GM12878 (cell line): ENCODE measurements at regions not wholly inside any gene's neighbourhood (a gene's known extent, or its start where the extent isn't known, plus 50 kb on each side); places are given as distances from the start of the nearest gene placed in this dataset.

Experiments
- ATAC-seq: fragments of 200-7000 bp; cut with Tn5 transposase; 3 replicates; pipeline ENCODE4 v1.9.1; 2020; ENCODE audit warnings: mild to moderate bottlenecking, moderate library complexity
- BruUV-seq: library from RNA; stranded (reverse); fragments of 400-500 nt; replicated peaks from 2 replicates; lab custom pipeline; 2021; lab: Mats Ljungman, UMichigan
- CTCF ChIA-PET: fragments of 300-600 bp; sonication (Branson Sonifier 250); formaldehyde crosslinking; extraction: SDS; loops from one replicate; lab custom pipeline; 2021; ENCODE audit warnings: inconsistent platforms; lab: Yijun Ruan, JAX
- POLR2A ChIA-PET: fragments of 350-600 bp; formaldehyde crosslinking; extraction: SDS; loops from one replicate; lab custom pipeline; 2021; ENCODE audit warnings: inconsistent platforms; lab: Charles Lee
- RAD21 ChIA-PET: fragments of 300-600 bp; sonication (Branson Sonifier 250); formaldehyde crosslinking; loops from one replicate; lab custom pipeline; 2023; ENCODE audit warnings: antibody characterized with exemption; ENCODE audit not compliant: unreplicated experiment; lab: Charles Lee
- SMC1A ChIA-PET: fragments of 300-600 bp; sonication (Branson Sonifier 250); formaldehyde crosslinking; loops from one replicate; lab custom pipeline; 2023; ENCODE audit not compliant: unreplicated experiment, uncharacterized antibody; lab: Charles Lee
- DNase-seq: peaks from one replicate; pipeline ENCODE4 v3.0.0-alpha.2; 2011; ENCODE audit warnings: low read depth, low spot score
- FAIRE-seq: peaks from 3 replicates; lab custom pipeline; 2011; peaks lifted over from hg19 to GRCh38; lab: Jason Lieb, UNC
- H2AFZ ChIP-seq: 2 replicates; pipeline ENCODE4 v1.6.0; 2011; ENCODE audit warnings: low read depth, low read length, control low read depth; ENCODE audit not compliant: control insufficient read depth
- H3K27ac ChIP-seq: 2 replicates; pipeline ENCODE4 v1.5.1; 2011; ENCODE audit warnings: control low read depth; ENCODE audit not compliant: control insufficient read depth, insufficient read depth
- H3K27me3 ChIP-seq, 2 experiments: replicated peaks in 1 of 2; 2 replicates each; pipeline versions ENCODE4 v1.6.0 to v1.6.1; 2011; ENCODE audit warnings: low read length in 1 of 2; ENCODE audit not compliant: control insufficient read depth in 2 of 2, insufficient read depth in 2 of 2
- H3K36me3 ChIP-seq, 2 experiments: 2 replicates each; pipeline ENCODE4 v1.5.1; 2011; ENCODE audit warnings: low read length in 1 of 2; ENCODE audit not compliant: control insufficient read depth in 2 of 2, insufficient read depth in 2 of 2
- H3K4me1 ChIP-seq: 2 replicates; pipeline ENCODE4 v1.6.1; 2011; ENCODE audit warnings: mild to moderate bottlenecking, low read length, moderate library complexity, mixed read lengths; ENCODE audit not compliant: control insufficient read depth, insufficient read depth
- H3K4me2 ChIP-seq: 2 replicates; pipeline ENCODE4 v1.6.0; 2011; ENCODE audit warnings: control low read depth; ENCODE audit not compliant: control insufficient read depth, insufficient read depth
- H3K4me3 ChIP-seq: fragments of 200-600 bp; sonication (generic); 2 replicates; pipeline ENCODE4 v1.5.1; 2016
- H3K79me2 ChIP-seq: 2 replicates; pipeline ENCODE4 v1.6.0; 2011; ENCODE audit warnings: low read length; ENCODE audit not compliant: control insufficient read depth, insufficient read depth
- H3K9ac ChIP-seq: 2 replicates; pipeline ENCODE4 v1.8.0; 2011; ENCODE audit warnings: low read length, control low read depth, mixed read lengths; ENCODE audit not compliant: control insufficient read depth, insufficient read depth
- H3K9me3 ChIP-seq: replicated peaks from 3 replicates; pipeline ENCODE4 v1.5.1; 2011; ENCODE audit warnings: mild to moderate bottlenecking, low read length; ENCODE audit not compliant: control insufficient read depth, insufficient read depth
- H4K20me1 ChIP-seq: 2 replicates; pipeline ENCODE4 v1.6.0; 2011; ENCODE audit not compliant: control insufficient read depth, insufficient read depth
- ATF7 ChIP-seq: fragments of 450-650 bp; IDR thresholded peaks from 2 replicates; pipeline ENCODE4 v1.6.1; 2016; ENCODE audit warnings: low read depth, mild to moderate bottlenecking
- DPF2 ChIP-seq: fragments of 450-650 bp; IDR thresholded peaks from 2 replicates; pipeline ENCODE4 v1.6.1; 2017; ENCODE audit warnings: mild to moderate bottlenecking
- FOXK2 ChIP-seq: fragments of 450-650 bp; IDR thresholded peaks from 2 replicates; pipeline ENCODE4 v1.6.1; 2017; ENCODE audit warnings: mild to moderate bottlenecking, moderate library complexity
- IRF5 ChIP-seq: fragments of 450-650 bp; IDR thresholded peaks from 2 replicates; pipeline ENCODE4 v1.6.1; 2017; ENCODE audit warnings: borderline replicate concordance
- MTA3 ChIP-seq: IDR thresholded peaks from 2 replicates; pipeline ENCODE4 v1.6.1; 2012; ENCODE audit warnings: low read length, inconsistent platforms, borderline replicate concordance
- RELB ChIP-seq: fragments of 450-650 bp; IDR thresholded peaks from 2 replicates; pipeline ENCODE4 v1.6.1; 2017; ENCODE audit warnings: low read depth, mild to moderate bottlenecking, moderate library complexity
- SREBF2 ChIP-seq: IDR thresholded peaks from 2 replicates; pipeline ENCODE4 v1.6.1; 2012; ENCODE audit warnings: mild to moderate bottlenecking, low read length
- TARDBP ChIP-seq: IDR thresholded peaks from 2 replicates; pipeline ENCODE4 v1.6.1; 2016; ENCODE audit warnings: borderline replicate concordance
- WRNIP1 ChIP-seq: IDR thresholded peaks from 2 replicates; pipeline ENCODE4 v1.6.1; 2011; ENCODE audit warnings: low read depth, low read length, improper control_type of control experiment, borderline replicate concordance
- YY1 ChIP-seq: IDR thresholded peaks from 2 replicates; pipeline ENCODE4 v1.6.1; 2011; ENCODE audit warnings: low read depth, mild to moderate bottlenecking, low read length
- ZBTB4 ChIP-seq: fragments of 450-650 bp; formaldehyde crosslinking; IDR thresholded peaks from 2 replicates; pipeline ENCODE4 v1.4.0; 2022; ENCODE audit warnings: mild to moderate bottlenecking, moderate library complexity
- ZNF217 ChIP-seq: fragments of 450-650 bp; IDR thresholded peaks from 2 replicates; pipeline ENCODE4 v1.6.1; 2017; ENCODE audit warnings: antibody characterized with exemption, mild to moderate bottlenecking
- ZNF24 ChIP-seq: fragments of 450-650 bp; IDR thresholded peaks from 2 replicates; pipeline ENCODE4 v1.6.1; 2017; ENCODE audit warnings: antibody characterized with exemption, mild to moderate bottlenecking
- ZNF622 ChIP-seq: fragments of 450-650 bp; IDR thresholded peaks from 2 replicates; pipeline ENCODE4 v1.6.1; 2017; ENCODE audit warnings: mild to moderate bottlenecking, inconsistent platforms
- WGBS: methylation state at CpG from one replicate; pipeline ENCODE4 v1.1.6; 2016; ENCODE audit warnings: low lambda C conversion rate; ENCODE audit not compliant: insufficient replicate concordance, insufficient coverage; ENCODE audit errors: missing lambda C conversion rate; 5-methylcytosine and 5-hydroxymethylcytosine counted together
- in situ Hi-C: fragments of 300-500 bp; cut with MboI; formaldehyde crosslinking; loops from 9 replicates; pipeline ENCODE4 v1.14.3; 2018; ENCODE audit warnings: mixed read lengths
- intact Hi-C: fragments of 100-400 bp; cut with micrococcal nuclease; formaldehyde crosslinking; loops from one replicate; pipeline ENCODE4 v1.14.2; 2022; ENCODE audit not compliant: unreplicated experiment

GRCh38 chr16:22625967-22626366 lies 115.3 kb downstream of the NPIPB5 start:
- H3K36me3 ChIP-seq, result no peaks in the 10 kb centered on the region
- in situ Hi-C loops (no loop called here), intact Hi-C loops (no loop called here)
- 0% methylated on average over 2 of the region's 2 CpGs for WGBS
- ChIA-PET POLR2A (no interaction called here), SMC1A (no interaction called here), CTCF (interaction anchor here (0.7 kb wide), 1 partner anchor 299 kb away, joined by 3 read pairs; no protein-coding TSS in a partner anchor), RAD21 (no interaction called here)
- no peak overlapping the region for H3K27ac ChIP-seq
- no peak for DNase-seq
- H3K27me3 ChIP-seq, result peaks cover 0 to 5% of the 10 kb centered on the region in 2 experiments; a peak in 2 of 4 replicates
- no peak for ATAC-seq
- H4K20me1 ChIP-seq, result no peaks in the 10 kb centered on the region
- H2AFZ ChIP-seq, result no peak overlapping the region
- H3K9me3 ChIP-seq, result no peaks in the 10 kb centered on the region
- BruUV-seq, result no TSS peak
- TF ChIP-seq DPF2 (no peak), ZBTB4 (no peak), ZNF217 (no peak), SREBF2 (no peak), ATF7 (no peak), ZNF622 (no peak), FOXK2 (peak; percentile 30; the same call in 1 of the 2 replicates), TARDBP (no peak), YY1 (no peak), RELB (no peak), IRF5 (0 out of 2 replicates have a peak, but pooled peaks have one; percentile 31), MTA3 (no peak), WRNIP1 (no peak), ZNF24 (no peak)
- no peaks in the 10 kb centered on the region for H3K4me1 ChIP-seq
- H3K4me2 ChIP-seq, result no peak overlapping the region
- H3K4me3 ChIP-seq, result no peak overlapping the region
- no peaks in the 10 kb centered on the region for H3K79me2 ChIP-seq
- no peak overlapping the region for H3K9ac ChIP-seq
- no peak for FAIRE-seq
